GM21423 (cell line): ENCODE measurements at regions not wholly inside any gene's neighbourhood (a gene's known extent, or its start where the extent isn't known, plus 50 kb on each side); places are given as distances from the start of the nearest gene placed in this dataset.
"Not testable (repeated sequence)": the region's sequence is repeated elsewhere in the genome, so short reads cannot be mapped to it uniquely, and the experiment has no call there.

ENCODE experiments used
- ATAC-seq: cut with Tn5 transposase; IDR thresholded peaks from one replicate; pipeline ENCODE4 v1.9.1; 2021; ENCODE audit warnings: mild to moderate bottlenecking, moderate library complexity; ENCODE audit not compliant: unreplicated experiment

- ATAC-seq = no peak
Measured at GRCh38 chr10:33715303-33715975, 381.0 kb upstream of the NRP1 start.

GRCh38 chr10:33712825-33713224, 378.4 kb upstream of the NRP1 start:
- ATAC-seq = no peak

- no peak for ATAC-seq
Measured at GRCh38 chr10:33710006-33710405, 375.5 kb upstream of the NRP1 start.

GRCh38 chr10:33709008-33709753, 374.7 kb upstream of the NRP1 start:
- no peak for ATAC-seq

- no peak for ATAC-seq
Measured at GRCh38 chr10:33708561-33708960, 374.1 kb upstream of the NRP1 start.

GRCh38 chr10:33706746-33707145, 372.3 kb upstream of the NRP1 start:
- ATAC-seq = no peak

- no peak for ATAC-seq
Measured at GRCh38 chr10:33706191-33706590, 371.7 kb upstream of the NRP1 start.

- ATAC-seq = no peak
Measured at GRCh38 chr10:33704214-33704830, 369.9 kb upstream of the NRP1 start.

- no peak for ATAC-seq
Measured at GRCh38 chr10:33703501-33704213, 369.2 kb upstream of the NRP1 start.

- no peak for ATAC-seq
Measured at GRCh38 chr10:33698033-33698432, 363.6 kb upstream of the NRP1 start.

GRCh38 chr10:33697016-33697415, 362.5 kb upstream of the NRP1 start:
- no peak for ATAC-seq

GRCh38 chr10:33695536-33695935, 361.1 kb upstream of the NRP1 start:
- ATAC-seq = no peak

- not testable (repeated sequence) for ATAC-seq
Measured at GRCh38 chr10:33690536-33690935, 356.1 kb upstream of the NRP1 start.

- no peak for ATAC-seq
Measured at GRCh38 chr10:33688506-33688905, 354.0 kb upstream of the NRP1 start.

- no peak for ATAC-seq
Measured at GRCh38 chr10:33684211-33684611, 349.7 kb upstream of the NRP1 start.

- no peak for ATAC-seq
Measured at GRCh38 chr10:33681595-33681994, 347.1 kb upstream of the NRP1 start.

GRCh38 chr10:33680036-33680435, 345.6 kb upstream of the NRP1 start:
- ATAC-seq = no peak

GRCh38 chr10:33676606-33677339, 342.3 kb upstream of the NRP1 start:
- no peak for ATAC-seq

GRCh38 chr10:33674986-33675599, 340.6 kb upstream of the NRP1 start:
- ATAC-seq = no peak

- ATAC-seq = no peak
Measured at GRCh38 chr10:33674491-33674890, 340.0 kb upstream of the NRP1 start.
